ENCODE measurements at regions not wholly inside any gene's neighbourhood (a gene's known extent, or its start where the extent isn't known, plus 50 kb on each side); places are given as distances from the start of the nearest gene placed in this dataset.

GRCh38 chrX:19181345-19181744, 59.1 kb upstream of the ADGRG2 start:
- peaks cover 28% of the 10 kb centered on the region for H3K4me1 Mint-ChIP-seq
- H3K4me3 Mint-ChIP-seq: peak overlapping the region; percentile 2
- H3K27me3 Mint-ChIP-seq (ENCODE audit: low read depth, poor library complexity): no peaks in the 10 kb centered on the region
- no peak for DNase-seq
- H3K9me3 Mint-ChIP-seq: peaks cover 41% of the 10 kb centered on the region
- H3K36me3 Mint-ChIP-seq (ENCODE audit: low read depth): no peaks in the 10 kb centered on the region
- no peak for TF ChIP-seq CTCF (IDR thresholded peaks at IDR 0.05)
- no peak overlapping the region for H3K27ac Mint-ChIP-seq

- no peak for TF ChIP-seq CTCF (IDR thresholded peaks at IDR 0.05)
- H3K4me3 Mint-ChIP-seq: no peak overlapping the region
- peaks cover 49% of the 10 kb centered on the region for H3K9me3 Mint-ChIP-seq
- H3K27me3 Mint-ChIP-seq (ENCODE audit: low read depth, poor library complexity): peaks cover 3% of the 10 kb centered on the region
- H3K36me3 Mint-ChIP-seq (ENCODE audit: low read depth): no peaks in the 10 kb centered on the region
- DNase-seq: no peak
- H3K4me1 Mint-ChIP-seq: peaks cover 19% of the 10 kb centered on the region
- H3K27ac Mint-ChIP-seq: no peak overlapping the region
Observed at GRCh38 chrX:19182785-19183184, 60.5 kb upstream of the ADGRG2 start.

- H3K27me3 Mint-ChIP-seq (ENCODE audit: low read depth, poor library complexity): peaks cover 5% of the 10 kb centered on the region
- peaks cover 57% of the 10 kb centered on the region for H3K9me3 Mint-ChIP-seq
- DNase-seq: no peak
- no peaks in the 10 kb centered on the region for H3K36me3 Mint-ChIP-seq (ENCODE audit: low read depth)
- TF ChIP-seq CTCF (IDR thresholded peaks at IDR 0.05): no peak
- H3K4me1 Mint-ChIP-seq: peaks cover 11% of the 10 kb centered on the region
- no peak overlapping the region for H3K4me3 Mint-ChIP-seq
- H3K27ac Mint-ChIP-seq: no peak overlapping the region
Observed at GRCh38 chrX:19183761-19184477, 61.7 kb upstream of the ADGRG2 start.

- peaks cover 11% of the 10 kb centered on the region for H3K4me1 Mint-ChIP-seq
- TF ChIP-seq CTCF (IDR thresholded peaks at IDR 0.05): no peak
- H3K9me3 Mint-ChIP-seq: peaks cover 59% of the 10 kb centered on the region
- peaks cover 5% of the 10 kb centered on the region for H3K27me3 Mint-ChIP-seq (ENCODE audit: low read depth, poor library complexity)
- H3K36me3 Mint-ChIP-seq (ENCODE audit: low read depth): no peaks in the 10 kb centered on the region
- no peak for DNase-seq
- no peak overlapping the region for H3K4me3 Mint-ChIP-seq
- H3K27ac Mint-ChIP-seq: no peak overlapping the region
Observed at GRCh38 chrX:19188566-19188965, 66.3 kb upstream of the ADGRG2 start.

GRCh38 chrX:19190902-19191301, 68.6 kb upstream of the ADGRG2 start:
- H3K4me1 Mint-ChIP-seq: peaks cover 8% of the 10 kb centered on the region
- peaks cover 5% of the 10 kb centered on the region for H3K27me3 Mint-ChIP-seq (ENCODE audit: low read depth, poor library complexity)
- H3K27ac Mint-ChIP-seq: no peak overlapping the region
- no peak for DNase-seq
- peaks cover 55% of the 10 kb centered on the region for H3K9me3 Mint-ChIP-seq
- TF ChIP-seq CTCF (IDR thresholded peaks at IDR 0.05): no peak
- H3K36me3 Mint-ChIP-seq (ENCODE audit: low read depth): no peaks in the 10 kb centered on the region
- no peak overlapping the region for H3K4me3 Mint-ChIP-seq

- TF ChIP-seq CTCF (IDR thresholded peaks at IDR 0.05): no peak
- Mint-ChIP-seq H3K36me3 (ENCODE audit: low read depth) (no peaks in the 10 kb centered on the region), H3K27ac (no peak overlapping the region), H3K4me3 (no peak overlapping the region), H3K27me3 (ENCODE audit: low read depth, poor library complexity) (peaks cover 3% of the 10 kb centered on the region), H3K9me3 (peaks cover 60% of the 10 kb centered on the region), H3K4me1 (peaks cover 8% of the 10 kb centered on the region)
- DNase-seq: no peak
Observed at GRCh38 chrX:19193565-19193964, 71.3 kb upstream of the ADGRG2 start.
